ENCODE measurements at regions not wholly inside any gene's neighbourhood (a gene's known extent, or its start where the extent isn't known, plus 50 kb on each side); places are given as distances from the start of the nearest gene placed in this dataset.
"Not testable (repeated sequence)": the region's sequence is repeated elsewhere in the genome, so short reads cannot be mapped to it uniquely, and the experiment has no call there.

GRCh38 chr2:62329797-62330196 lies 133.9 kb downstream of the B3GNT2 start:
- DNase-seq, result no peak

- DNase-seq, result no peak
Measured at GRCh38 chr2:62326735-62327134, 130.8 kb downstream of the B3GNT2 start.

GRCh38 chr2:62325398-62325797 lies 129.5 kb downstream of the B3GNT2 start:
- peak in 1 of 4 experiments; percentile 23 for DNase-seq

GRCh38 chr2:62321380-62322289 lies 125.7 kb downstream of the B3GNT2 start:
- no peak for DNase-seq

GRCh38 chr2:62320657-62321357 lies 124.9 kb downstream of the B3GNT2 start:
- DNase-seq, result no peak

- DNase-seq, result not testable (repeated sequence)
Measured at GRCh38 chr2:62320137-62320536, 124.2 kb downstream of the B3GNT2 start.

- peak in 3 of 4 experiments; percentile 40 to 51 (median 50) for DNase-seq
Measured at GRCh38 chr2:62319070-62319469, 123.2 kb downstream of the B3GNT2 start.

- DNase-seq, result no peak
Measured at GRCh38 chr2:62315476-62315875, 119.6 kb downstream of the B3GNT2 start.

GRCh38 chr2:62314291-62314690 lies 118.4 kb downstream of the B3GNT2 start:
- DNase-seq, result no peak

- DNase-seq, result no peak
Measured at GRCh38 chr2:62313449-62314227, 117.7 kb downstream of the B3GNT2 start.

GRCh38 chr2:62309465-62310091 lies 113.7 kb downstream of the B3GNT2 start:
- DNase-seq, result peak; percentile 39 to 49 (median 42)

GRCh38 chr2:62309081-62309464 lies 113.2 kb downstream of the B3GNT2 start:
- DNase-seq, result no peak

- DNase-seq, result no peak
Measured at GRCh38 chr2:62307469-62308389, 111.8 kb downstream of the B3GNT2 start.

- DNase-seq, result peak in 3 of 4 experiments; percentile 50 to 56 (median 56)
Measured at GRCh38 chr2:62306751-62307468, 111.0 kb downstream of the B3GNT2 start.

GRCh38 chr2:62305421-62306176 lies 109.7 kb downstream of the B3GNT2 start:
- DNase-seq, result no peak

- DNase-seq, result peak; percentile 89 to 95 (median 94)
Measured at GRCh38 chr2:62304429-62305417, 108.8 kb downstream of the B3GNT2 start.

GRCh38 chr2:62303788-62304187 lies 107.9 kb downstream of the B3GNT2 start:
- peak in 3 of 4 experiments; percentile 44 to 69 (median 58) for DNase-seq
